ENCODE measurements at regions not wholly inside any gene's neighbourhood (a gene's known extent, or its start where the extent isn't known, plus 50 kb on each side); places are given as distances from the start of the nearest gene placed in this dataset.
"Not testable (repeated sequence)": the region's sequence is repeated elsewhere in the genome, so short reads cannot be mapped to it uniquely, and the experiment has no call there.

DNA sequence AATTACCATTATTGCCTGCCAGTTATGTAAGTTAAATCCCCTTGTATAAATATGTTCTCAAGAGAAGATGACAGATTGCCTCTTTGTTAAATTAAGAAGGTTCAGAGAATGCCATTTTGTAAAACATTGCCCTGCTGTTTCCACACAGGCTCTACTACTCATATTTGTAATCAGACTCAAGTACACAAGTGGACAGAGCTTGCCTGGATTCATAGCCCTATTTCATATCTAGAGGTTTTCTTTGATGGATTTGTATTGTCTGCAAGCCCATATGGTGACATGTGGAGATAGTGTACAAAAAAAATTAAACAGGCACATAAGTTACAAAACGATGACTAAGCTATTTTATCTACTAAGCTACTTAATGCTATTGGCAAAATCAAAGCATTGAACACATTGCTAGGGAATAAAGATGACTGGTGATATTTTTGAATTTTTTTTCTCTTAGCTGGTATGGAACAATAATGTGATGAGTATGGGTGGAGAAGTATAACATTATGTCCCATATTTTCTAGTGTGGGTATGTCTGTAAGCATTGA, 1286.6 kb upstream of the ALCAM start:
- no peak overlapping the region for H3K4me3 ChIP-seq (ENCODE audit: low read length)
- TF ChIP-seq, protein P1, sequence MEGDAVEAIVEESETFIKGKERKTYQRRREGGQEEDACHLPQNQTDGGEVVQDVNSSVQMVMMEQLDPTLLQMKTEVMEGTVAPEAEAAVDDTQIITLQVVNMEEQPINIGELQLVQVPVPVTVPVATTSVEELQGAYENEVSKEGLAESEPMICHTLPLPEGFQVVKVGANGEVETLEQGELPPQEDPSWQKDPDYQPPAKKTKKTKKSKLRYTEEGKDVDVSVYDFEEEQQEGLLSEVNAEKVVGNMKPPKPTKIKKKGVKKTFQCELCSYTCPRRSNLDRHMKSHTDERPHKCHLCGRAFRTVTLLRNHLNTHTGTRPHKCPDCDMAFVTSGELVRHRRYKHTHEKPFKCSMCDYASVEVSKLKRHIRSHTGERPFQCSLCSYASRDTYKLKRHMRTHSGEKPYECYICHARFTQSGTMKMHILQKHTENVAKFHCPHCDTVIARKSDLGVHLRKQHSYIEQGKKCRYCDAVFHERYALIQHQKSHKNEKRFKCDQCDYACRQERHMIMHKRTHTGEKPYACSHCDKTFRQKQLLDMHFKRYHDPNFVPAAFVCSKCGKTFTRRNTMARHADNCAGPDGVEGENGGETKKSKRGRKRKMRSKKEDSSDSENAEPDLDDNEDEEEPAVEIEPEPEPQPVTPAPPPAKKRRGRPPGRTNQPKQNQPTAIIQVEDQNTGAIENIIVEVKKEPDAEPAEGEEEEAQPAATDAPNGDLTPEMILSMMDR (IDR thresholded peaks at IDR 0.05; ENCODE audit: insufficient read depth, low read depth, low read length, missing control alignments) = no peak
- no peak for DNase-seq (ENCODE audit: low read depth)

DNA sequence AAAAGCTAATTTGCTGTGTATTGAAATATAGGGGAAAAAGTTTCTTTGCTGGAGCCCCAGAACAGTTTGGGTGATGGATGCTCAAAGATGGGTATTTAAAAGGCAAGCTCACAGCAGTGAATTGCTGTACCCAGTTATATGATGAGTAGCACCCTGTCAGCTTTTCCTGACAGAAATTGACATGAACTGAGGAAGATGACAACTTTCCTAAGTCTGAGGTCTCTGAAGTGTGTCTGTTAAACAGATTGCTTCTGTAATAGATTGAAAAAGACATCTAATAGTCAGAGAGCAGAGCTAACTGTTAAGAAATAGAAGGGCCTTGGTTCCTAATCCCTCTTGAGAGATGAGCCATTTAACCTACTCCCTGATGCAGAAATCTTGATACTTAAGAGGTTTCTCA, 1278.0 kb upstream of the ALCAM start:
- H3K4me3 ChIP-seq (ENCODE audit: low read length) = no peak overlapping the region
- TF ChIP-seq, protein P1 (IDR thresholded peaks at IDR 0.05; ENCODE audit: insufficient read depth, low read depth, low read length, missing control alignments) = no peak

DNA sequence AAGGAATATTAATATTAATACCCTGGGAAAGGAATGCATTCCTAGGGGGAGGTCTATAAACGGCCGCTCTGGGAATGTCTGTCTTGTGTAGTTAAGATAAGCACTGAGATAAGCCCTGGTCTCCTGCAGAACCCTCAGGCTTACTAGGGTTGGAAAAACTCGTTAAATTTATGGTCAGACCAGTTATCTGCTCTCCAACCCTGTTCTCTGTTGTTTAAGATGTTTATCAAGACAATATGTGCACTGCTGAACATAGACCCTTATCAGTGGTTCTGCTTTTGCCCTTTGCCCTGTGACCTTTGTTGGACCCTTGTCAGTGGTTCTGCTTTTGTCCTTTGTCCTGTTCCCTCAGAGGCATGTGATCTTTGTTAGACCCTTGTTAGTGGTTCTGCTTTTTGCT, 1276.7 kb upstream of the ALCAM start:
- not testable (repeated sequence) for DNase-seq (ENCODE audit: low read depth)

More for the DNA sequence above, 1278.0 kb upstream of the ALCAM start:
- no peak for DNase-seq (ENCODE audit: low read depth)

DNA sequence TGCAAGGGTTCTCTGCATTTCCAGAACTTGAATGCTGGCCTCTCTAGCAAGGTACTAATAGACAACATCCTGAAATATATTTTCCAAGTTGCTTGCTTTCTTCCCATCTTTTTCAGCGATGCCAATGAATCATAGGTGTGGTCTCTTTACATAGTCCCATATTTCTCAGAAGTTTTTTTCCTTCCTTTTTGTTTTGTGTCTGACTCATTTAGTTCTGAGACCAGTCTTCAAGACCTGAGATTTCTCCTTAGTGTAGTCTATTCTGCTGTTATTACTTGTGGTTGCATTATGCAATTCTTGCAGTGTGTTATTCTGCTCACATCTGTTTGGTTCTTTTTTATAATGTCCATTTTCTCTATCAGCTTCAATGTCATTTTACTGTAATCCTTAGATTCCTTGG, 1265.0 kb upstream of the ALCAM start:
- TF ChIP-seq, protein P1 (IDR thresholded peaks at IDR 0.05; ENCODE audit: insufficient read depth, low read depth, low read length, missing control alignments) = no peak
- no peak overlapping the region for H3K4me3 ChIP-seq (ENCODE audit: low read length)
- DNase-seq (ENCODE audit: low read depth) = peak; percentile 31

More for the DNA sequence above, 1276.7 kb upstream of the ALCAM start:
- not testable (repeated sequence) for H3K4me3 ChIP-seq (ENCODE audit: low read length)

DNA sequence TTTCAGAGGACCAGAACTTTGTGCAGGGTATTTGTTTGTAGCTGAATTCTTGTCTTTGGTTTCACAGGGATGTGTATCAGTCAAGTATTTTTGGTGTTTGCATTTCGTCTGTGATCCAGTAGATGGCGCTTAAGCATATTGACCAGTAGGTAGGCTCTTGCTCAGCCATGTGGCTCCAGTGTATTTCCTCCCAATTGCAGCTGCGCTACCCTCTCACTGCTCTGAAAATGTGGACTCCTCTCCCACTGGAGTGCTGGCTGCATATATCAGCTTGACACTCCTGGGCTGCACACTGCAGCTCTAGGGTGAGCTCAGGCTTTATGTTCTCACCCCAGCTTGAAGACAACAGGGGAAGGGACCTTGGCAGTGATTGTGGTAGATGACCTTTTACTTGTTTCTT, 1264.3 kb upstream of the ALCAM start:
- TF ChIP-seq, protein P1 (IDR thresholded peaks at IDR 0.05; ENCODE audit: insufficient read depth, low read depth, low read length, missing control alignments) = peak; percentile 75
- DNase-seq (ENCODE audit: low read depth) = peak; percentile 68
- H3K4me3 ChIP-seq (ENCODE audit: low read length) = no peak overlapping the region

DNA sequence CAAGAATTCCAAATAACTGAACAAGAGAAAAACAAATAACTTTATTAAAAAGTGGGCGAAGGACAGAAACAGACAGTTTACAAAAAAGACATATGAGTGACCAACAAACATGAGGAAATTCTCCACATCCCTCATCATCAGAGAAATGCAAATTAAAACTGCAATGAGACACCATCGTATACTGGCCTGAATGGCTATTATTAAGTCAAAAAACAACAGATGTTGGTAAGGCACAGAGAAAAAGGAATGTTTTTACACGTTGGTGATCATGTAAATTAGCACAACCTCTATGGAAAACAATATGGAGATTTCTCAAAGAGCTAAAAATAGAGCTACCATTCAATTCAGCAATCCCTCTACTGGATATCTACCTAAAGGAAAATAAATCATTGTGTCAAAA, 1260.4 kb upstream of the ALCAM start:
- TF ChIP-seq, protein P1 (IDR thresholded peaks at IDR 0.05; ENCODE audit: insufficient read depth, low read depth, low read length, missing control alignments) = no peak

DNA sequence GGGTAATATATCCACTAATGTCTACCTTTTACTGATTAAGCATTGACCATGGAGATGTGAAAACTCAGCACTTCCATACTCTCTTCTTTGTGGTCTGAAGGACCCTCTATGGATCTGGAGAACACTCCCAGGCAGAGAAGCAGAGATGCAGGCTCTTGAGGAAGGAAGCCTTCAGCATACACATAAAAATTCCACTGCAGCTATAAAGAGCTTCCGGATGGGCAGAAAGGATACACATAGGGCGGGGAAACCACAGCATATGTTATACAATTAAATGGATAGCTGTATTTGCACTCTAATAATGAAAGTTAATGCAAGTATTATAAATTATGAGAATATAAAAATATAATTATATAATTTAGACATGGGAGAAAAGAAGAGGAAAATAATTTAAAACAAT, 1258.2 kb upstream of the ALCAM start:
- no peak for DNase-seq (ENCODE audit: low read depth)
- H3K4me3 ChIP-seq (ENCODE audit: low read length) = no peak overlapping the region
- TF ChIP-seq, protein P1 (IDR thresholded peaks at IDR 0.05; ENCODE audit: insufficient read depth, low read depth, low read length, missing control alignments) = no peak

More for the DNA sequence above, 1260.4 kb upstream of the ALCAM start:
- H3K4me3 ChIP-seq (ENCODE audit: low read length) = no peak overlapping the region
- DNase-seq (ENCODE audit: low read depth) = no peak
